ENCODE measurements at regions not wholly inside any gene's neighbourhood (a gene's known extent, or its start where the extent isn't known, plus 50 kb on each side); places are given as distances from the start of the nearest gene placed in this dataset.

GRCh38 chr10:90984898-90985297 is 64.0 kb upstream of the ANKRD1 start:
- TF ChIP-seq POLR2AphosphoS5 (IDR thresholded peaks at IDR 0.05; ENCODE audit: insufficient read depth in 1 of 2, low read depth in 1 of 2) (no peak), POLR2A (IDR thresholded peaks at IDR 0.05) (no peak), CTCF (IDR thresholded peaks at IDR 0.05) (no peak)
- DNase-seq (ENCODE audit: extremely low spot score in 2 of 2), result no peak
- intact Hi-C loops (cut with DNase I), result no loop called here

GRCh38 chr10:90985321-90985933 is 64.5 kb upstream of the ANKRD1 start:
- intact Hi-C loops (cut with DNase I), result no loop called here

More at GRCh38 chr10:90984898-90985297, 64.0 kb upstream of the ANKRD1 start:
- no peak overlapping the region for H3K27ac ChIP-seq
- no peaks in the 10 kb centered on the region for H3K4me1 ChIP-seq
- H3K9me3 ChIP-seq, result no peaks in the 10 kb centered on the region
- no peak overlapping the region for H3K4me3 ChIP-seq
- H3K27me3 ChIP-seq, result no peaks in the 10 kb centered on the region
- no peaks in the 10 kb centered on the region for H3K36me3 ChIP-seq

GRCh38 chr10:90986136-90986760 is 65.4 kb upstream of the ANKRD1 start:
- Histone ChIP-seq H3K4me1 (no peaks in the 10 kb centered on the region), H3K27me3 (no peaks in the 10 kb centered on the region), H3K4me3 (no peak overlapping the region), H3K36me3 (no peaks in the 10 kb centered on the region), H3K27ac (no peak overlapping the region), H3K9me3 (no peaks in the 10 kb centered on the region)
- TF ChIP-seq CTCF (IDR thresholded peaks at IDR 0.05) (no peak), POLR2AphosphoS5 (IDR thresholded peaks at IDR 0.05; ENCODE audit: insufficient read depth in 1 of 2, low read depth in 1 of 2) (no peak), POLR2A (IDR thresholded peaks at IDR 0.05) (no peak)
- intact Hi-C loops (cut with DNase I), result no loop called here
- no peak for DNase-seq (ENCODE audit: extremely low spot score in 2 of 2)

More at GRCh38 chr10:90985321-90985933, 64.5 kb upstream of the ANKRD1 start:
- H3K4me1 ChIP-seq, result no peaks in the 10 kb centered on the region
- no peak for DNase-seq (ENCODE audit: extremely low spot score in 2 of 2)
- no peak overlapping the region for H3K27ac ChIP-seq
- no peak overlapping the region for H3K4me3 ChIP-seq
- H3K9me3 ChIP-seq, result no peaks in the 10 kb centered on the region
- no peaks in the 10 kb centered on the region for H3K27me3 ChIP-seq
- TF ChIP-seq CTCF (IDR thresholded peaks at IDR 0.05), result no peak
- TF ChIP-seq POLR2AphosphoS5 (IDR thresholded peaks at IDR 0.05; ENCODE audit: insufficient read depth in 1 of 2, low read depth in 1 of 2), result no peak
- TF ChIP-seq POLR2A (IDR thresholded peaks at IDR 0.05), result no peak
- H3K36me3 ChIP-seq, result no peaks in the 10 kb centered on the region

- intact Hi-C loops (cut with DNase I), result no loop called here
- DNase-seq (ENCODE audit: extremely low spot score in 2 of 2), result no peak
- Histone ChIP-seq H3K27ac (no peak overlapping the region), H3K9me3 (no peaks in the 10 kb centered on the region), H3K4me1 (no peaks in the 10 kb centered on the region), H3K27me3 (no peaks in the 10 kb centered on the region), H3K36me3 (no peaks in the 10 kb centered on the region), H3K4me3 (no peak overlapping the region)
- TF ChIP-seq CTCF (IDR thresholded peaks at IDR 0.05) (no peak), POLR2A (IDR thresholded peaks at IDR 0.05) (no peak), POLR2AphosphoS5 (IDR thresholded peaks at IDR 0.05; ENCODE audit: insufficient read depth in 1 of 2, low read depth in 1 of 2) (no peak)
Measured at GRCh38 chr10:90986870-90987269, 66.0 kb upstream of the ANKRD1 start.

- Histone ChIP-seq H3K4me1 (no peaks in the 10 kb centered on the region), H3K4me3 (no peak overlapping the region), H3K9me3 (no peaks in the 10 kb centered on the region), H3K27ac (no peak overlapping the region), H3K36me3 (no peaks in the 10 kb centered on the region), H3K27me3 (no peaks in the 10 kb centered on the region)
- intact Hi-C loops (cut with DNase I), result no loop called here
- no peak for TF ChIP-seq POLR2AphosphoS5 (IDR thresholded peaks at IDR 0.05; ENCODE audit: insufficient read depth in 1 of 2, low read depth in 1 of 2)
- TF ChIP-seq CTCF (IDR thresholded peaks at IDR 0.05), result no peak
- no peak for TF ChIP-seq POLR2A (IDR thresholded peaks at IDR 0.05)
- DNase-seq (ENCODE audit: extremely low spot score in 2 of 2), result no peak
Measured at GRCh38 chr10:90987383-90987782, 66.5 kb upstream of the ANKRD1 start.

Data from vagina (tissue), 2 donors.